DOHH2 (cell line): ENCODE measurements at regions not wholly inside any gene's neighbourhood (a gene's known extent, or its start where the extent isn't known, plus 50 kb on each side); places are given as distances from the start of the nearest gene placed in this dataset.

ENCODE experiments used
- CTCF ChIP-seq: fragments of 200-600 bp; sonication (generic); IDR thresholded peaks from one replicate; pipeline ENCODE4 v1.5.1; 2014; ENCODE audit warnings: antibody characterized with exemption, mild to moderate bottlenecking, low read depth, low read length; ENCODE audit not compliant: poor library complexity, severe bottlenecking
- EZH2phosphoT487 ChIP-seq: fragments of 200-600 bp; sonication (generic); IDR thresholded peaks from 2 replicates; pipeline ENCODE4 v1.6.1; 2017; ENCODE audit warnings: borderline replicate concordance, mild to moderate bottlenecking, antibody characterized with exemption, low read length, moderate library complexity, mixed read lengths

- TF ChIP-seq CTCF (no peak), EZH2phosphoT487 (no peak)
These were observed 385.4 kb upstream of the TMEM132C start for GRCh38 chr12:127881371-127882140.
